B cell (primary cell): ENCODE measurements at regions not wholly inside any gene's neighbourhood (a gene's known extent, or its start where the extent isn't known, plus 50 kb on each side); places are given as distances from the start of the nearest gene placed in this dataset.

ENCODE experiments used
- CTCF ChIP-seq: fragments of 200-600 bp; IDR thresholded peaks from one replicate; pipeline ENCODE4 v1.8.0; 2022; ENCODE audit warnings: antibody characterized with exemption, mild to moderate bottlenecking
- EZH2 ChIP-seq: IDR thresholded peaks from 2 replicates; pipeline ENCODE4 v1.6.1; 2012; ENCODE audit warnings: borderline replicate concordance, low read depth, mild to moderate bottlenecking, moderate library complexity, low read length; ENCODE audit not compliant: insufficient read depth, poor library complexity, severe bottlenecking

- TF ChIP-seq CTCF = no peak
- no peak for TF ChIP-seq EZH2
These were observed 140.6 kb downstream of the ZIC5 start for GRCh38 chr13:99830931-99831330.
